Colonic mucosa (tissue), 4 donors: ENCODE measurements at regions not wholly inside any gene's neighbourhood (a gene's known extent, or its start where the extent isn't known, plus 50 kb on each side); places are given as distances from the start of the nearest gene placed in this dataset.

Source experiments
- DNase-seq: peaks from one replicate; pipeline ENCODE4 v3.0.0-alpha.2; 2020
- H3K27ac ChIP-seq: fragments of 200-600 bp; one replicate; pipeline ENCODE4 v1.8.0; 2021
- H3K27me3 ChIP-seq: fragments of 200-600 bp; one replicate; pipeline ENCODE4 v1.8.0; 2021
- H3K36me3 ChIP-seq: fragments of 200-600 bp; one replicate; pipeline ENCODE4 v1.8.0; 2021
- H3K4me1 ChIP-seq: fragments of 200-600 bp; one replicate; pipeline ENCODE4 v1.8.0; 2021; ENCODE audit warnings: mild to moderate bottlenecking
- H3K4me3 ChIP-seq: fragments of 200-600 bp; one replicate; pipeline ENCODE4 v1.8.0; 2021
- H3K9ac ChIP-seq, 2 donors: one replicate each; pipeline ENCODE4 v1.7.0; 2013; ENCODE audit warnings: control low read depth in 2 of 2, low read depth in 2 of 2, low read length in 2 of 2
- H3K9me3 ChIP-seq: fragments of 200-600 bp; one replicate; pipeline ENCODE4 v1.8.0; 2021
- CTCF ChIP-seq: fragments of 200-600 bp; IDR thresholded peaks from one replicate; pipeline ENCODE4 v1.8.0; 2022; ENCODE audit warnings: antibody characterized with exemption, mild to moderate bottlenecking
- intact Hi-C: fragments of 100-400 bp; cut with DNase I; formaldehyde crosslinking; loops from one replicate; pipeline ENCODE4 v1.14.1; 2022
- donor health status: healthy.
- donor health status: DM: no; HTN: no; CAD: no.
- donor health status: DM: no; HTN: no; CAD: no.

DNA sequence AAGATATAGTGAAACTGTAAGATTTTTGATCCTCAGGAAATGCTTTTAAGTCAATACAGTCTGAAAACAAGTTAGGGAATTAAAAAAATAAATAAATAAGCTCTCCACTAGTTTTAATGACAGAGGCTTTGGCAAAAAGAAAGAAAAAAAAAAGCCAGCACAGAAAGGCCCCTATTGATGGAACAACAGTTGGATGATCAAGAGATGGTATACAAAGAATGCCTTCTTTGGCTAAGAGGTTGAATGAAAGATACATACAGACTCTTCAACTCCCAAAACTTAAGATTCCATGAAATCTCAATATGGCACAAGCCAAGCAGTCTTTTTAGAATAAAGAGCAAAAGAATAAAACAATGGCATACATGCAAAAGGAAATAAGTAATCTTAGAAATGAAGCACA lies 64.0 kb upstream of the GALNT5 start:
- Histone ChIP-seq H3K4me1 (no peaks in the 10 kb centered on the region), H3K27ac (no peak overlapping the region), H3K4me3 (no peak overlapping the region), H3K9ac (no peak overlapping the region), H3K36me3 (no peaks in the 10 kb centered on the region), H3K27me3 (no peaks in the 10 kb centered on the region), H3K9me3 (no peaks in the 10 kb centered on the region)
- intact Hi-C loops, result loop anchor here (5.0 to 10.0 kb wide), 3 partner anchors 131 to 1819 kb away; no protein-coding TSS in a partner anchor
- no peak for TF ChIP-seq CTCF
- no peak for DNase-seq

DNA sequence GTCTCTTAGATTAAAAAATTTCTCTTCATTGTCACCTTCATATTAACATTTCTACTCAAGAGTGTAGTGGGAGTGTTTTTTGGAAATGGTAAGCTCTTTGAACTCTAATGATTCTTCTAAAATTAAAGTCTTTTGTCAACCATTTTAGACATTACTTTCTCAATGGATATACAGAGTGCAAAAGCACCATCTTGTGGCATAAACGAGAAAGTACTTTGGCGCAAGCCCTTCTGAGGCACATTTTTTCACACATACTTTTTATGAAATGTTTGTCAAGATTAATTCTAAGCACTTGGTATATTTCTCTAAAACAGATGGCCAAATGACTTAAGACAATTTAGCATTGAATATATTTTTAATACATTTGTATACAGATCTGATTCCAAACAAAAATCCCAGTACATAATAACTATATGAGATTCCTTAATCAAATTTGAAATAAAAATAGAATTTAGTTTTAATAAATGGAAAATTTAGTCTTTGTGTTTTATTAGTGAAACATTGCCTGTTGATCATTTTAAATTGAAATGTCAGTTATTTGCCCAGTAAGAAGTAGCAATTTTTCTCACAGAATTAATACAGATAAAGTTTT lies 63.3 kb upstream of the GALNT5 start:
- Histone ChIP-seq H3K4me3 (no peak overlapping the region), H3K36me3 (no peaks in the 10 kb centered on the region), H3K4me1 (no peaks in the 10 kb centered on the region), H3K27me3 (no peaks in the 10 kb centered on the region), H3K9me3 (no peaks in the 10 kb centered on the region), H3K9ac (no peak overlapping the region), H3K27ac (no peak overlapping the region)
- no peak for DNase-seq
- intact Hi-C loops, result loop anchor here (5.0 to 10.0 kb wide), 3 partner anchors 132 to 1819 kb away; no protein-coding TSS in a partner anchor
- TF ChIP-seq CTCF, result peak; percentile 71

DNA sequence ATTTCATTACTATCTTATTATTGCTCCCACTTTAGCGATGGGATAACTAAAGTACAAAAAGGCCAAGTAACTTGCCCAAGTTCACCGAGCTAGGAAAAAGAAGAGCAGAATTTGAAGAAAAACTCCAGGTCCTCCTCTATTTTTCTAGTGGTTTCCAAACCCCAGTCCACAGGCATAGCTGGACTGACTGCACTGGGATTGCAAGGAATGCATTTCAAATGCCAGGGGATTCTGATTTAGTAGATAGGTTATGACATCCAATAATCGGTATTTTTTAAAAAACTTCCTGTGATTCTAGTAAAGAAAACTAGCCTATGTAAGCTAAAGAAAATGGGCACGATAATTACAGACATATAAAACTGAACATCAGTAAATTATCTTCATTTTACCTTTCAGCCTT lies 62.7 kb upstream of the GALNT5 start:
- no peaks in the 10 kb centered on the region for H3K4me1 ChIP-seq
- no peak overlapping the region for H3K9ac ChIP-seq
- no peak for TF ChIP-seq CTCF
- no peak for DNase-seq
- no peaks in the 10 kb centered on the region for H3K27me3 ChIP-seq
- H3K9me3 ChIP-seq, result no peaks in the 10 kb centered on the region
- H3K4me3 ChIP-seq, result no peak overlapping the region
- H3K36me3 ChIP-seq, result no peaks in the 10 kb centered on the region
- intact Hi-C loops, result loop anchor here (5.0 to 10.0 kb wide), 3 partner anchors 133 to 1820 kb away; no protein-coding TSS in a partner anchor
- H3K27ac ChIP-seq, result no peak overlapping the region

DNA sequence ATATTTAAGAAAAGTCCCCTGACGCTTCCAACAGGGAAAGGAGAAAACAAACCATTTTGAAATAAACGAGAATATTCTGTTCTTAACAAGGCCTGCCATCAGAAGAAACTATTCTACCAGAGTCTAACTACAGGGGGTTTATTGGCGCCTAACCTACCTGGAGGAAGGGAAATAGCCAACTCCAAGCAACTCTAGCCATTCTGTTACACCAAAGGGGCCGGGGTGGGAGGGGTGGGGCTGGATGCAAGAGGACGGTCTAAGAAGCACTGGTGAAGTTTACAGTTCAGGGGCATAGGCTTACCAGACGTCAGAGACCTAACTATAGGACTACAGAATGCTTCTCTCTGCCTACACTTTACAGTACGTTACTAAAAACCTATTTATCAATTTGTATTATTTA lies 60.5 kb upstream of the GALNT5 start:
- no peak overlapping the region for H3K4me3 ChIP-seq
- no peaks in the 10 kb centered on the region for H3K9me3 ChIP-seq
- intact Hi-C loops, result loop anchor here (10.0 kb wide), 1 partner anchor 1822 kb away; no protein-coding TSS in a partner anchor
- H3K27me3 ChIP-seq, result no peaks in the 10 kb centered on the region
- no peaks in the 10 kb centered on the region for H3K4me1 ChIP-seq
- H3K9ac ChIP-seq, result no peak overlapping the region
- H3K27ac ChIP-seq, result no peak overlapping the region
- DNase-seq, result no peak
- H3K36me3 ChIP-seq, result no peaks in the 10 kb centered on the region
- TF ChIP-seq CTCF, result no peak

DNA sequence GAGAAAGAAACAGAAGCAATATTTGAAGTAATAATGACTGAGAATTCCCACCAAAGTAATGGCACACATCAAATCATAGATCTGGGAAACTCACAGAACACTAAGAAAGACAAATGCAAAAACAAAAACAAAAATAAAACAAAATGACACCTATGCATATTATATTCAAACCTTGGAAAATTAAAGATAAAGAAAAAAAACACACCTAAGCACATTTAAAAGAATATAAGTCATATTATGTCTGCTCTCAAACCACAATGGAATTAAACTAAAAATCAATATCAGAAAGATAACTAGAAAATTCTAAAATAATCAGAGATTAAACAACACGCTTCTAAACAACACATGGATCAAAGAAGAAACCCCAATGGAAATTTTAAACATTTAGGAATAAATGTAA lies 59.7 kb upstream of the GALNT5 start:
- H3K27me3 ChIP-seq, result no peaks in the 10 kb centered on the region
- no peak overlapping the region for H3K9ac ChIP-seq
- no peak for DNase-seq
- no peaks in the 10 kb centered on the region for H3K36me3 ChIP-seq
- intact Hi-C loops, result loop anchor here (10.0 kb wide), 1 partner anchor 1823 kb away; no protein-coding TSS in a partner anchor
- no peaks in the 10 kb centered on the region for H3K4me1 ChIP-seq
- no peak overlapping the region for H3K4me3 ChIP-seq
- no peak for TF ChIP-seq CTCF
- H3K9me3 ChIP-seq, result no peaks in the 10 kb centered on the region
- H3K27ac ChIP-seq, result no peak overlapping the region
